NT2/D1 (cell line): ENCODE measurements at regions not wholly inside any gene's neighbourhood (a gene's known extent, or its start where the extent isn't known, plus 50 kb on each side); places are given as distances from the start of the nearest gene placed in this dataset.
"Not testable (repeated sequence)": the region's sequence is repeated elsewhere in the genome, so short reads cannot be mapped to it uniquely, and the experiment has no call there.

Source experiments
- DNase-seq: peaks from one replicate; pipeline ENCODE4 v3.0.0-alpha.2; 2011; ENCODE audit warnings: low read depth, low spot score
- H3K27me3 ChIP-seq: 2 replicates; pipeline ENCODE4 v1.6.0; 2011; ENCODE audit warnings: mild to moderate bottlenecking; ENCODE audit not compliant: insufficient read length, insufficient read depth
- H3K36me3 ChIP-seq: 2 replicates; pipeline ENCODE4 v1.6.1; 2011; ENCODE audit warnings: mild to moderate bottlenecking, low read length, mixed read lengths; ENCODE audit not compliant: insufficient read depth, insufficient read length
- H3K4me1 ChIP-seq: 2 replicates; pipeline ENCODE4 v1.5.1; 2011; ENCODE audit not compliant: insufficient read depth, insufficient read length
- H3K4me3 ChIP-seq: 2 replicates; pipeline ENCODE4 v1.5.1; 2011; ENCODE audit warnings: low read depth; ENCODE audit not compliant: insufficient read length
- H3K9ac ChIP-seq: 2 replicates; pipeline ENCODE4 v1.6.0; 2011; ENCODE audit warnings: low read depth; ENCODE audit not compliant: insufficient read length
- H3K9me3 ChIP-seq: 2 replicates; pipeline ENCODE4 v1.5.1; 2011; ENCODE audit warnings: mild to moderate bottlenecking, low read length; ENCODE audit not compliant: insufficient read depth
- SUZ12 ChIP-seq: IDR thresholded peaks from 2 replicates; pipeline ENCODE4 v1.6.1; 2011; ENCODE audit not compliant: insufficient read length, insufficient read depth; ENCODE audit errors: extremely low read depth
- YY1 ChIP-seq: IDR thresholded peaks from 2 replicates; pipeline ENCODE4 v1.6.1; 2011; ENCODE audit not compliant: insufficient read length, insufficient read depth
- ZNF274 ChIP-seq: IDR thresholded peaks from 2 replicates; pipeline ENCODE4 v1.6.1; 2011; ENCODE audit warnings: mild to moderate bottlenecking, low read depth, low read length

- no peak overlapping the region for H3K9ac ChIP-seq
- peaks cover 28% of the 10 kb centered on the region; the same call in 1 of the 2 replicates for H3K9me3 ChIP-seq
- no peak overlapping the region for H3K4me3 ChIP-seq
- no peaks in the 10 kb centered on the region for H3K4me1 ChIP-seq
- DNase-seq = no peak
- no peaks in the 10 kb centered on the region for H3K36me3 ChIP-seq
- no peaks in the 10 kb centered on the region for H3K27me3 ChIP-seq
- TF ChIP-seq SUZ12 (no peak), ZNF274 (no peak), YY1 (no peak)
Observed at GRCh38 chr12:126033751-126034150, 968.5 kb downstream of the AACS start.

- no peak overlapping the region for H3K9ac ChIP-seq
- TF ChIP-seq SUZ12 = no peak
- H3K27me3 ChIP-seq = no peaks in the 10 kb centered on the region
- H3K4me3 ChIP-seq = no peak overlapping the region
- peaks cover 20% of the 10 kb centered on the region; the same call in 1 of the 2 replicates for H3K9me3 ChIP-seq
- no peaks in the 10 kb centered on the region for H3K36me3 ChIP-seq
- DNase-seq = no peak
- no peaks in the 10 kb centered on the region for H3K4me1 ChIP-seq
Observed at GRCh38 chr12:126036348-126036747, 971.1 kb downstream of the AACS start.

- no peak for DNase-seq
- Histone ChIP-seq H3K9me3 (peaks cover 14% of the 10 kb centered on the region; the same call in 1 of the 2 replicates), H3K9ac (no peak overlapping the region), H3K4me3 (no peak overlapping the region), H3K27me3 (no peaks in the 10 kb centered on the region), H3K4me1 (no peaks in the 10 kb centered on the region), H3K36me3 (no peaks in the 10 kb centered on the region)
- TF ChIP-seq ZNF274 = no peak
- no peak for TF ChIP-seq YY1
- TF ChIP-seq SUZ12 = no peak
Observed at GRCh38 chr12:126038434-126038833, 973.2 kb downstream of the AACS start.

GRCh38 chr12:126040307-126040706 lies 975.1 kb downstream of the AACS start:
- Histone ChIP-seq H3K9ac (no peak overlapping the region), H3K9me3 (no peaks in the 10 kb centered on the region), H3K4me1 (no peaks in the 10 kb centered on the region), H3K36me3 (no peaks in the 10 kb centered on the region), H3K27me3 (no peaks in the 10 kb centered on the region), H3K4me3 (no peak overlapping the region)
- TF ChIP-seq YY1 (no peak), SUZ12 (no peak), ZNF274 (no peak)
- DNase-seq = no peak

GRCh38 chr12:126042286-126042685 lies 977.1 kb downstream of the AACS start:
- H3K4me1 ChIP-seq = no peaks in the 10 kb centered on the region
- DNase-seq = no peak
- TF ChIP-seq SUZ12 (no peak), ZNF274 (no peak), YY1 (no peak)
- H3K4me3 ChIP-seq = no peak overlapping the region
- no peaks in the 10 kb centered on the region for H3K9me3 ChIP-seq
- no peaks in the 10 kb centered on the region for H3K36me3 ChIP-seq
- H3K9ac ChIP-seq = no peak overlapping the region
- H3K27me3 ChIP-seq = no peaks in the 10 kb centered on the region

- H3K36me3 ChIP-seq, H3K27me3 ChIP-seq, H3K9ac ChIP-seq, H3K4me1 ChIP-seq, H3K4me3 ChIP-seq, H3K9me3 ChIP-seq, DNase-seq: not testable (repeated sequence)
Observed at GRCh38 chr12:126049501-126049900, 984.3 kb downstream of the AACS start.

- TF ChIP-seq YY1 (no peak), SUZ12 (no peak), ZNF274 (no peak)
- Histone ChIP-seq H3K4me3 (no peak overlapping the region), H3K4me1 (no peaks in the 10 kb centered on the region), H3K36me3 (no peaks in the 10 kb centered on the region), H3K9me3 (peaks cover 4% of the 10 kb centered on the region; the same call in 1 of the 2 replicates), H3K27me3 (no peaks in the 10 kb centered on the region), H3K9ac (no peak overlapping the region)
- no peak for DNase-seq
Observed at GRCh38 chr12:126051611-126052107, 986.4 kb downstream of the AACS start.

- H3K9me3 ChIP-seq = peaks cover 4% of the 10 kb centered on the region; the same call in 1 of the 2 replicates
- TF ChIP-seq ZNF274 (no peak), SUZ12 (no peak), YY1 (no peak)
- no peak for DNase-seq
Observed at GRCh38 chr12:126055521-126055920, 990.3 kb downstream of the AACS start.

More at GRCh38 chr12:126055521-126055920, 990.3 kb downstream of the AACS start:
- Histone ChIP-seq H3K9ac (no peak overlapping the region), H3K4me3 (no peak overlapping the region), H3K27me3 (no peaks in the 10 kb centered on the region), H3K36me3 (no peaks in the 10 kb centered on the region), H3K4me1 (no peaks in the 10 kb centered on the region)
